ENCODE measurements at regions not wholly inside any gene's neighbourhood (a gene's known extent, or its start where the extent isn't known, plus 50 kb on each side); places are given as distances from the start of the nearest gene placed in this dataset.

GRCh38 chr22:46079093-46079860 lies 71.0 kb upstream of the PPARA start:
- no peak for DNase-seq

GRCh38 chr22:46079861-46080821 lies 70.2 kb upstream of the PPARA start:
- DNase-seq = peak; percentile 51

GRCh38 chr22:46081036-46081830 lies 69.1 kb upstream of the PPARA start:
- no peak for DNase-seq

GRCh38 chr22:46081831-46082210 lies 68.5 kb upstream of the PPARA start:
- no peak for DNase-seq

- no peak for DNase-seq
These were observed 67.7 kb upstream of the PPARA start for GRCh38 chr22:46082633-46083032.

- DNase-seq = no peak
These were observed 66.7 kb upstream of the PPARA start for GRCh38 chr22:46083383-46084350.

GRCh38 chr22:46084376-46084775 lies 66.0 kb upstream of the PPARA start:
- DNase-seq = no peak

GRCh38 chr22:46084943-46085827 lies 65.1 kb upstream of the PPARA start:
- no peak for DNase-seq

GRCh38 chr22:46085828-46086576 lies 64.3 kb upstream of the PPARA start:
- no peak for DNase-seq

GRCh38 chr22:46086577-46087335 lies 63.6 kb upstream of the PPARA start:
- no peak for DNase-seq

- DNase-seq = no peak
These were observed 63.0 kb upstream of the PPARA start for GRCh38 chr22:46087336-46087690.

- DNase-seq = peak; percentile 71
These were observed 62.5 kb upstream of the PPARA start for GRCh38 chr22:46087816-46088277.

GRCh38 chr22:46088541-46089311 lies 61.6 kb upstream of the PPARA start:
- DNase-seq = no peak

GRCh38 chr22:46089426-46090035 lies 60.8 kb upstream of the PPARA start:
- DNase-seq = no peak

GRCh38 chr22:46090036-46090591 lies 60.2 kb upstream of the PPARA start:
- DNase-seq = no peak

- no peak for DNase-seq
These were observed 59.6 kb upstream of the PPARA start for GRCh38 chr22:46090631-46091201.

GRCh38 chr22:46091277-46091977 lies 58.9 kb upstream of the PPARA start:
- DNase-seq = no peak

Data from DMS 273 treated with DMSO at 0.1 percent for 48 hours (cell line).